GM19043 (cell line): ENCODE measurements at regions not wholly inside any gene's neighbourhood (a gene's known extent, or its start where the extent isn't known, plus 50 kb on each side); places are given as distances from the start of the nearest gene placed in this dataset.
A peak's percentile ranks its signal among the peaks of the same experiment; 100 is the strongest.
"Not testable (repeated sequence)": the region's sequence is repeated elsewhere in the genome, so short reads cannot be mapped to it uniquely, and the experiment has no call there.

Source experiments
- ATAC-seq: cut with Tn5 transposase; IDR thresholded peaks from one replicate; pipeline ENCODE4 v1.9.1; 2021; ENCODE audit warnings: low read depth; ENCODE audit not compliant: unreplicated experiment

DNA sequence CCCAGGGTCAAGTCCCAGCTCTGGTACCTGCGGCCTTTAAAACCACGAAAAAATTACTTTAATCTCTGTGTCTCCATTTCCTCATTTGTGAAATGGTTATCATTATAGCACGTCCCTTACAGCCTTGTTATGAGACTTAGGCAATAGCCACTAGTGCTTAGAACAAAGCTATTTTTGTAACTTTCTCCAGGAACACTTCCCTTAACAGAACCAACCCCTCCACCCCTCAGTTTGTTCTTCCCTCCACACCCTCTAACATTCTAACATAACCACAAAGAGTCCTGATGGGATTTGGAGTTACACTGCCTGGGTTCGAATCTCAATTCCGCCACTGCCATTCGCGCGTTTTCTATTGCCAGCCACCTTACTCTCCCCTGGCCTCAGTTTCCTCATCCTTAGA is 2777.4 kb upstream of the TPTE start:
- not testable (repeated sequence) for ATAC-seq

DNA sequence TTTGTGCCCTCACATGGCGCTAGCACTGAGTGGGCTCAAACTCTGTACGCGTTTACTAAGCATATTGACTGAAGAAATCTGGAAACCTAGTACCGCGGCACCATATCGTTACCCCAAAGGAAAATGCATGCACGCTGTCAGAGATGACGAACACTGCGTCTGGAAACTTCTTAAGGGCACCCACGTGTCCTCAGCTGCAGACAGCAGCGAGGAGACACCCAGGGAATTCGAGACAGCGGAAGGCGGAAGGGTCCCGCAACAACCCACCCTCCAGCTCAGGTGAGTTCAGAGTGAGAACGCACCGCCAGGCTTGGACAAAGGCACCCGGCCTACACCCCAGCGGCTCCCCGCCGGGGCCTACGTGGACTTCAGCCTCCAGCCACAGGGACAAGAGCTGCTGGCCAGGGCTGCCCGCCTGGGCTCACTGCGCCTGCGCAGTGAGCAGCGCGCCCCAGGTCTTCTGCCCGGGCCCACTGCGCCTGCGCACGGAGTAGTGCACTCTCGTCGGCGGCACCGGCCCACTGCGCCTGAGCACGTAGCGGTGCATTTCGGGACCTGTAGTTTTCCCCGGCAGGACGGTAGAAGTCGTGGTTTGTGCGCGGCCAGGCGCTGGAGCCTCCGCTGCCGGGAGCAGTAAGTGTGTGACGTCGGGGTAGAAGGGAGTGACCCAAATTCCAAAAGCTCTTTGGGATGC is 2776.8 kb upstream of the TPTE start:
- peak; percentile 90 for ATAC-seq

DNA sequence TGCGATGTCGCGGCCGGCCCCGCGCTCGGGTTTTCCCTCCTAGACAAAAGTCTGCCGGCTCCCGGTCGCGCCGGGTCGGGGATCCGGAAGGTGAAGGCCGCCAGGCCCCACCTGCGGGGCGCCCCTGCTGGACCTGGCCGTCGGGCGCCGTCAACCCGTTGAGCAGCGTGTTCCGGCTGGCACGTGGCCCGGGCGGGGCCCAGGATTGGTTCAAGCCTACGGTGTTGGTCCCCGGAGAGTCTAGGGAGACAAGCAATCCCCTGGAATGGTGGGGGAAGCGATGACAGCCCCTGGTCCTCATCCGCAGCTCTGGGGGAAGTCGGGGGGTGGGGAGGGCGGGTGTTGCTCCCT is 2776.3 kb upstream of the TPTE start:
- peak; percentile 48 for ATAC-seq

DNA sequence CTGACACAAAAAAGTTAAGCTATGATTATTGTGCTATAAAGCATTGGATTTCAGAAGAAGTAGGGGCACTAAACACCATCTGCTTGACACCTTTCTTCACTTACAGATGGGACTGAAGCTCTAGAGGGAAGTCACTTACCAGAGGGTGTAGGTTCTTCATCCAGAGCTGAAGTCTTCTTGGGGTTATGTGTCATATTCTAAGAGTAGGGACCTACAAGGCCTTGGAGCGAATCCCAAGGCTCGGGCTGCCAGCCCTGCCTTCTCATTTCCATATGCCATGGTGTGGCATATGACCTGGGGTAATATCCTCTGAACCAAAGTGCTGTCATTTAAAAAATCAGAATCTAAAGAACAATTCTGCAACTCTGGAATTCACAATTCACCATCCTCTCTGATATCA is 2773.4 kb upstream of the TPTE start:
- not testable (repeated sequence) for ATAC-seq

DNA sequence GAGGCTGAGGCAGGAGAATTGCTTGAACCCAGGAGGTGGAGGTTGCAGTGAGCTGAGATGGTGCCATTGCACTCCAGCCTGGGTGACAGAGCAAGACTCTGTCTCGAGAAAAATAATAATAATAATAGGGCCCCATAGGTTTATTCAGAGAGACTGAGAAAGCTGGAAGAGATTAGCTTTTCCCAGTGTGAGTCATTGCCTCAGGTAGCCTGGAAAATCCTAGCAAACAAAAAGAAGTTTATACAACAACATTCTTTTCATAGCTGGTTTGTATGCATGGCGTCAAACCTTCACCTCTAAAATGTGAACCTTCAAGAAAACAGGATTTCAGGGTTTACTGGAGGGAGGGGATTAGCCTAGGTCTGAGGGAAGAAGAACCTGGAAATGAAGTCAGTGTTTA is 2768.8 kb upstream of the TPTE start:
- not testable (repeated sequence) for ATAC-seq

DNA sequence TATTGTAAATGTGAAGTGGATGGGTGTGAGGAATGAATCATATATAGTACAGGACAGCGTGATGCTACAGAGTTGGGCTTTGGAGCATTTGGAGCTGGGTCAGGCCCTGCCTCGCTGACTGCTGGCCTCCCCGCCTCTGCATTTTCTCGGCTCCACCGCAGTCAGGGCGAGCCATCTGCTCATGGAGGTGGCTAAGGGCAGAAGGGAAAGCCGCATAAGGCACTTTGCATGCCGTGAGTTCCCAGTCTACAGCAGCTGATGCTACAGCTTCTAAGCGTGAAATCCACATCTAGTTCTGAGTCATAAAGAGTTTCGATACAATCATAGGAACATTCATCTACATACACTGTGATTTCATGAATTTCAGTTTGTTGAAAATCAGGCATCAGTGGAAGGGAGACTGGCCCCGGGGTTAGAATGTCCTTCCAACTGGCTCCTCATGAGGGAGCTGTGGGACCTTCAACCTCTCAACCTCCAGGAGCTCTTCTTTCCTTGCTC is 2768.0 kb upstream of the TPTE start:
- ATAC-seq = peak; percentile 74

DNA sequence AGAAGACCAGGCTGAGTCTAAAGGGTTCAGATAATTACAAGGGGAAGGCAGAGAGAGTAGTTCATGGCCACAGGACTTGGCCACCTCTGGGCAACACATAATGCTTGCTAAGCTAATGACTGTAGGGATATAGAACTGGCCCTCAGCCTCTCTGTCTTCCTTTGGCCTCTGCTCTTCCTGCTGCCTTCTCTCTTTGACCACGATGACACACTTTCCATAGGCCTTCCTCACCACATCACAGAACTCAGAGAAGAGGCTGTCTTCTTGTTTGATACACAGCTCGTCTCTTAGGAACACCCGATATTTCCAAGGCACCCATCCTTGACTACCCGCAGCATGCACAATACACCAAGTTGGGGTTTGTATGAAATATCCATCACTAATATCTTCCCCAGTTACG is 2751.4 kb upstream of the TPTE start:
- not testable (repeated sequence) for ATAC-seq

DNA sequence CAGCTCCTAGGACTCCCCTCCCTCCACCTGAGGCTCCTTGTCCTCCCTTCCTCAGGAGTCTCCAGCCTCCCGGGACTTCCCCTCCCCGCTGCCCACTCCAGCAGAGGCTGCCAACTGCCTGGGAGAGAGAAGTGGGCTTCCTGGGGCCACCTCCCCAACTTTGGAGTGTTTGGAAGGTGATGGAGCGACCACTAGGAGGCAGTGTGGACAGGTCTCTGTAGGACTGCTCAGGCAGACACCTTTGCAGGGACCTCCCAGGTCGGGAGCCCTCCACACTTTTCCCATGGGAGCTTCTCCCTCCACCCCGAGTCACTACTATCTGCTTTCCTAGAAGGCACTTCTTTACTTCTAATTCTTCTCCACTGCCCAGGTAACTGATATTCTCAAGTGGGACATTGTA is 2747.2 kb upstream of the TPTE start:
- not testable (repeated sequence) for ATAC-seq

DNA sequence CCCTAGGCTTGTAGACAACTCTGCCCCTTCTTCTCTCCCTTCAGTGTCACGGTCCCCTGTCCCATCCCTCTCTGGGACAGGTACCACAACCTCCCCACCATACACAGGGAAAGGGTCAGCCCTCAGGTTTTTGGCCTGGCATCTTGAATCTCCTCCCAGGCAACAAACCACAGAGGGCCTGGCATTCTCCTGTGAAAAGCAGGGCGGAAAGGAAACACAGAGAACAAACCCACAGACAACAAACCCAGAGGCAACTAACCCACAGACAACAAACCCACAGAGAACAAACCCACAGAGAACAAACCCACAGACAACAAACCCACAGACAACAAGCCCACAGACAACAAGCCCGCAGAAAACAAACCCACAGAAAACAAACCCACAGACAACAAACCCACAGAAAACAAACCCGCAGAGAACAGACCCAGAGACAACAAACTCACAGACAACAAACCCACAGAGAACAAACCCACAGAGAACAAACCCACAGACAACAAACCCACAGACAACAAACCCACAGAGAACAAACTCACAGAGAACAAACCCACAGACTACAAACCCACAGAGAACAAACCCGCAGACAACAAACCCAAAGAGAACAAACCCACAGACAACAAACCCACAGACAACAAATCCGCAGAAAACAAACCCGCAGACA is 2745.9 kb upstream of the TPTE start:
- ATAC-seq = not testable (repeated sequence)

DNA sequence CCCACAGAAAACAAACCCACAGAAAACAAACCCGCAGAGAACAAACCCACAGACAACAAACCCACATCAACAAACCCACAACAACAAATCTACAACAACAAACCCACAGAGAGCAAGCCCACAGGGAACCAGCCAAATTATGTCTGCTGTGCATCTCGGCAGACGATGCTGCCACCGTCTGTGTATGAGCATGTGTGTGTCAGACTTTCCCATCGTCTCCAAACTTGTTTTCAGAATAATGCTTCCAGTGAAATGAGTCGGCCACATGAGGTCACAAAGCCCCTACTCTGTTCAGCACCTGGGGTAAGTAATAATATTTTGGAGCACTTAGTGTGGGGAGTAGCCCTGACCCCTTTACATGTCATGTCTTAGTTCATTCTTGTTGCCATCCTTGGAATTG is 2745.3 kb upstream of the TPTE start:
- ATAC-seq = not testable (repeated sequence)

DNA sequence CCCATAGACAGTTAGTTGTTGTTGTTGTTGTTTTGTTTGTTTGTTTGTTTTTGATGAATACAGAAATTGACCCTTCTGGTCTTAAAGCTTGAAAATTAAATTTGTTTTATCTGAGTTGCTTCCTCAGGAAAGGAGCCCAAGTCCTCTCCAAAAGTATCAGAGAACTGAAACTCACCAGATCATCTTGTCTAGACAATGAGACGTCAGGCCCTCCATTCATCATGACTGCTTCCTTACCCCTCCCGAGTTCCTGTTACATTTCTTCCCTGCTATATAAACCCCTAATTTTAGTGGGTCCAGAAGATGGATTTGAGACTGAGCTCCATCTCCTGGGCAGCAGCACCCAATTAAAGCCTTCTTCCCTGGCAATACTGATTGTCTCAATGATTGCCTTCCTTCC is 2744.8 kb upstream of the TPTE start:
- not testable (repeated sequence) for ATAC-seq

DNA sequence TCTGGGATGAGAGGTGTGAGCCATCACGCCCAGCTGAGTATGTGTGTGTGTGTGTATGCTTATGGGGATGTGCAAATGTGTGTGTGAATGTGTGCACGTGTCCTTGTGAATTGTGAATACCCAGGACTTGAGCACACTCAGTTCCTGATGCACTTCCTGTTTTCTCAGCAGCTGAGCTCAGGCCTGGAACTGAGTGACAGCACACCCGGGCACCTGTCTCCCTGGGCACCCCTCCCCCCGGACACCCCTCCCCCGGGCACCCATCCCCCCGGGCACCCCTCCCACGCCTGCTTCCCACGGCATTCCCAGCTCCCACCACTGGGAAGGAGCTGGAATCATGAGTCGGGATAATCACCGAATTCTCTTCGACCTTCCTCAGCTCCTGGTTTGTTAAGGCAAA is 2744.1 kb upstream of the TPTE start:
- not testable (repeated sequence) for ATAC-seq

DNA sequence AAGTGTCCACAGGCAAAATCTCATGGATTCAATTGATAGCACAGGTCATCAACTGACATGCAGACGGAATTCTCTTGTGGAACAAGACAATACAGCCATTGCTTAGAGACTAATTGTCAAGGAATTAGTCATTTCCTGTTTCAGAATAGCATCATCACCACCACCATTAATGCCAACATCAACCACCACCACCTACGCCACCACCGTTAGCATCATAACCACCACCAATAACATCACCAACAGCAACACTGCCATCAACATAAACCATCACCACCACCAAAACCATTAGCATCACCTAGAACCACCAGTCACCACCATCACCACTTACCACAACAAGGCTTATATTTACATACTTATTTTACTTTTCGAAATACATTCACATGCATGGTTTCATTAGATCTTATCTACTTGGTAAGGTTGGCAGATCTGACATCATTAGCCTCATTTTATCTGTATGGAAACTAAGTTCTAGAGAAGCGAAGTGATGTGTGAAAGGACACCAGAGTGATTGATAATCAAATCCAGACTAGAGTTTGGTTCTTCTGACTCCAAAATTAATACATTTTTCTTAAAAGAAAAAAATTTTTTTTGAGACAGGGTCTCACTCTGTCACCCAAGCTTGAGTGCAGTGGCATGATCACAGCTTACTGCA is 2733.8 kb upstream of the TPTE start:
- ATAC-seq = not testable (repeated sequence)

DNA sequence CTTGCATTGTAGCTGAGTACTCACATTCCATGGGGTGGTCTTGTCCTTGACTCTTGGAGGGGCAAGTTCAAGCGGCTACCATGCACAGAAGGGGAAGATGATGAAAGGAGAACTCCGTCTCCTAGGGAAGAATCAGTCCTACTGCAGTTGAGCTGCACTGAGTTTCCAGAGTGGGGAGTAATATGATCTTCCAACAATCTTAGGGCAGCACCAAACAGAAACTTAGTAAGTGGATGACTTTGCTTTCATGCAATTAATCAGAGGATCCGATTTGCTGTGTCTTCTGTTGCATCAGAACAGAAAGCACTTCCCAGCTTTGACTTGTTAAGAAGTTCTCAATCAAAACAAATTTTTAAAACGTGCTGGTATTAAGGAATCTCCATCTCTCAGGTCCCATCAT is 2727.6 kb upstream of the TPTE start:
- not testable (repeated sequence) for ATAC-seq

DNA sequence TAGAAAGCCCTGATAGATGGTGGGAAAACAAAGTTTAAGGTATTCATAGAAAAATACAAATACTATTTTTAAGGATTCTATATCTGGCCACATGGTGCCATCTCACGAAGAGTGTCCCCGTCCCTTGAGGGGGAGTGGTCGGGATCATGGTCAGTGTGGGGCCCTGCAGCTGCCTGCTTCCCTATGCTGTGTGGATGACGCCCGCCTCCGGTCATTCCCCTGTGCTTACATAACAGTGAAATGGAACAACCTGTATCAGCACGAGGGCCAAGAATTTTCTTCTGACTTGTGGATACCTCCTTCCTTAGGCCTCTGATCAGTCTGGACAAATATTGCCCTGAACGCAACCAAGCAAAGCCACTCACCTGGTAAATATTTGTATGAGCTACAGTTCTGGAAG is 2724.1 kb upstream of the TPTE start:
- not testable (repeated sequence) for ATAC-seq

DNA sequence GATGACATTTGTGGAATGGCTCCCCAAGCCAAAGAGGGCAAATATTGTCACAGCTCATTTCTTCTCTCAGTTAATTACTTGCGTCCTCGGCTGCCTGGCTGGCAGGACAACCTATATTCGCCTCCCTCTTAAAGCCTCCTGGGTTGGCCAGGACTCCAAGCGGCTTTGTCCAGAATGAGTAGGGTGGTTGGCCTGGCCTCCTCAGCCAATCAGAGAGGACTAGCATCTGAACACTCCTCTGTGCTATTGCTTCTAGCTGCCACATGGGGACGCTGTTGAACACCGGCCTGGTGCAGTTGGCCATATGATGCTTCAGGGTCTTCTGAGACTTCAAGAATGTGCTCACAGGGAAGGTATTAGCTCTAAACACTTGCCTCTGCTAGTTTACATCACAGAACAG is 2722.9 kb upstream of the TPTE start:
- ATAC-seq = not testable (repeated sequence)

DNA sequence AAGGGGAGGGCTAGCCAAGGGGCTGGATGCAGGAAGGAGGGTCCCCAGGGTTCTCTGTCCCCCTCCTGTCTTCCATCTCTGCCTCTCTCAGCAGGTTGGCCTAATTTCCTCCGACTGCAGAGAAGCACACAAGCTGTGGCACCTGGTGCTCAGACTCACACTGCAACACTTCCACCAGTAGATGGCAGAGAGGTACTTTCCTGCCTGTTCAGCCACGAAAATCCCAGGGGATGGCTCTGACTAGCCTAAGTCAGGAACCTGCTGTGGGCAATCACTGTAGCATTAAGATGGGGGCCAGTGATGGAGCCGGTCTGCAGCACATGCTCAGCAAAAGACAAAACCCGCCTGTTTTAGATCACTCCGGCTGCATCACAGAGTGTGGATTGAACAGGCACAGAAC is 2721.7 kb upstream of the TPTE start:
- not testable (repeated sequence) for ATAC-seq

DNA sequence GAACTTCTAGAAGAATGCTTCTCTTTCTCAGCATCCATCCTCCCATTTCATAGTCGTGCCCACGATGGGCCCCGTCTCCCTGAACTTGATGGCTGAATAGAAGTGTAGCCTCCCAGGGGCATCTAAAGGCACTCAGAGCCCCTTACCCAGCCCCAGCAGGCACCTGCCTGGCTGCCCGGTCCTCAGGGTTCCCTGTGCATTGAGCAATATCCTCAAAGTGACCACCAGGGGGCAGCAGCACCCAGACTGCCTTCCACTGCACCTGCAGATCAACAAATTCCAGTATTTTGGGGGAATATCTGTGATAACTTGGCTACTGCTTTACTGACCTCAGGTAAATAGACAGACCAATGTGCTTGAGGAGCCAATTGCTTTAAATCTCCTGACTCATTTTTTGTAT is 2707.9 kb upstream of the TPTE start:
- ATAC-seq = not testable (repeated sequence)

DNA sequence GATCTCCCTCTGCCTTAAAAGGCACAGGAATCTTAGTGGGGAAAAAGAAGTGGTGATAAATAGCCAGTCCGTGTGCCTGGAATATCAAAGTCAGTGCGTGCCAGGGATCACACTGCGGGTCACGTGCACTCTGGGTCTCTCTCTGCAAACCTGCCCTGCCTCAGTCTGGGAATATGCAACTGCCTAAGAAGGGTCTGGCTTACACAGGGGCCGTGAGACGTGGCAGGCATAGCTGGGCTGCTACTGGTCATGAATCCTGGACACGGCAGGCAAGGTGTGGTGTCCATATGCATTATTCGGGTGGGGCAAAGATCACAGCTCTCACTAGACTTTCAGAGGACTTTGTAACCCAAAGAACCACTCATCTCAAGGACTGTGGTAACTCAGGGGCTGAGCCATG is 2704.4 kb upstream of the TPTE start:
- not testable (repeated sequence) for ATAC-seq

DNA sequence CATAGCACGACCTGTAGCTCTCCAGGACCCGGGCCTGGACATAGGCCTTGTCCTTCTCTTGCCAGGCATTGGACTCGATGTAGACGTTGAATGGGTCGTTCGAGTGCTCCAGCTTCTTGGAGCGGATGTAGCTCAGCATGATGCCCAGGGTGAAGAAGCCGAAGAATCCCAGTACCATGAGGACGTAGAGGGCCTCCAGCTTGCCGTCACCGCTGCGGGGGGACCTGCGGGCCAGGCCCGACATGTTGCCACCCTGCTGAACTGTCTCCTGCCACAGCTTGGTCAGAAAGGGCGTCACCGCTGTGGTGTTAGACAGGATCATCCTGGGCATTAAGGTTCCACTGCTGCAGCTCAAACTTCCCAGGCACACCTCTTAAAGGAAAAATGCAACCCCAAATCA is 2702.1 kb upstream of the TPTE start:
- ATAC-seq = not testable (repeated sequence)

DNA sequence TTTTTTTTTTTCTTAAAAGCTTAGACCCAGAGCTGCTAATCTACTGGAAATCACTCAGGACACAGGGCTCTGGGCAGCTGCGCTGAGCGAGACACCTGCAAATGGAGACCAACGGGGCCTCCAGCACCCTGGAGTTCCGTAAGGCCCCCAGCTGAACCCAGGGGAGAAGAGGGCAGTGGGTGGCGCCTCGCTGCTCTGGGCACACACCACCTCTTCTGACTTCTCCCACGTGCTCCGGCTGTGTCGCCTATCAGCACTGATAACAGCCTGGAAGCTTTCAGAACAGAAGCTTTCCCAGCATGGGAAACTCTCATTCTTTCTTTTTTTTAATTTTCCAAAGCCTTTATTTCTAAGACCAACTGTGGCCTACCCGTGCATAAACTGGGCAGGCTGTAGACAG is 2695.8 kb upstream of the TPTE start:
- not testable (repeated sequence) for ATAC-seq

DNA sequence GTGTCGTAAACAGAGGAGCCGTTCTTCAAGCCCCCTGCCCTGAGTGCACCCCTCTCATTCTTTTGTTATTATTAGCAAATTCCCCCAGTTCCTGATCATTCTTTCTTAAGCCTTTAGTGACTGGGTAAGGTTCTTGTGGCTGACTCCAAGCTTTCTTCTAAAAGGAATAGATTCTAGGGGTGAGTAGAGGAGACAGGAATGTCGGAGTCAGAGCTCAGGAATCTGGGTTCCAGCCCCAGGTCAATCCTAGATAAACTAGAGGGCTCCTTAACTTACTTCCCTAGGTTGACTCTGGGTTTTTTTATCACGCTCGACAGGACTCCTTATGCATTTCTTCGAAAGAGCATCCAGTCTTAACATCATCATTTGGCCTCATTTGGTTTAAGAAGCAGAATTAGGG is 2695.2 kb upstream of the TPTE start:
- ATAC-seq = not testable (repeated sequence)
